ENCODE measurements at regions not wholly inside any gene's neighbourhood (a gene's known extent, or its start where the extent isn't known, plus 50 kb on each side); places are given as distances from the start of the nearest gene placed in this dataset.

DNA sequence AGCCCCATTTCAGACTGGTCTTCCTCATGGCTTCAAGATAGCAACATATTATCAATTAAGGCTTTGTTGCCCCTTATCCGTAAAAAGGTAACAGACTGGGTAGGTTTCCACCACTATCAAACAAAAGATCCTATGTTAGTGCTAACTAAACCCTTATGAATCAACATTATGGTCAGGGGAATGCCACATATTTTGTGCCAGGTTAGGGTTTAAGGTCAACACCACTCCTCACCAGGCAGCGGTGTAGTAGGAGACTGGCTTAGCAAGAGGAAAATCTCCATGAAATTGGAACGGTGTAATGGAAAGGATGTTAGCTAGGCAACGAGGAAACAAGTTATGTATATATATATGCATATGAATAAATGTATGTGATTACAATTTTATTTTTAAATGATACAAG lies 655.8 kb downstream of the TLR4 start:
- Histone ChIP-seq H3K27me3 (ENCODE audit: control insufficient read depth, insufficient read depth, low read length) (no peaks in the 10 kb centered on the region), H3K36me3 (ENCODE audit: control insufficient read depth, insufficient read depth, low read length) (no peaks in the 10 kb centered on the region), H3K27ac (ENCODE audit: low read length) (no peak overlapping the region), H3K4me1 (ENCODE audit: control insufficient read depth, insufficient read depth, low read length) (no peaks in the 10 kb centered on the region), H3K9me3 (ENCODE audit: control insufficient read depth, insufficient read depth, low read depth, low read length) (no peaks in the 10 kb centered on the region), H3K4me3 (ENCODE audit: low read depth in 2 of 2, low read length in 2 of 2) (no peak overlapping the region)
- intact Hi-C loops (cut with micrococcal nuclease; ENCODE audit: unreplicated experiment) (no loop called here), in situ Hi-C loops (cut with HindIII; ENCODE audit: low pct_unique_long_range_greater_than_20kb, low sequenced_read_pairs) (no loop called here)
- CTCF ChIA-PET = no interaction called here
- TF ChIP-seq CTCF (IDR thresholded peaks at IDR 0.05) (no peak), SIN3A (IDR thresholded peaks at IDR 0.05; ENCODE audit: borderline replicate concordance, insufficient read depth, low read depth, low read length) (no peak), TCF7L2 (IDR thresholded peaks at IDR 0.05; ENCODE audit: low read depth, low read length) (no peak), POLR2AphosphoS5 (IDR thresholded peaks at IDR 0.05; ENCODE audit: low read depth, low read length) (no peak), REST (IDR thresholded peaks at IDR 0.05; ENCODE audit: insufficient read depth in 1 of 2, low read depth in 2 of 2, low read length in 1 of 2) (no peak)
- no peak for ATAC-seq
- POLR2A ChIA-PET = no interaction called here
- no TSS peak for BruUV-seq (replicated peaks)
- DNase-seq (ENCODE audit: low read depth, low spot score) = no peak

- POLR2A ChIA-PET = no interaction called here
- no peak for TF ChIP-seq SIN3A (IDR thresholded peaks at IDR 0.05; ENCODE audit: borderline replicate concordance, insufficient read depth, low read depth, low read length)
- no peak for TF ChIP-seq TCF7L2 (IDR thresholded peaks at IDR 0.05; ENCODE audit: low read depth, low read length)
- TF ChIP-seq REST (IDR thresholded peaks at IDR 0.05; ENCODE audit: insufficient read depth in 1 of 2, low read depth in 2 of 2, low read length in 1 of 2) = no peak
- TF ChIP-seq CTCF (IDR thresholded peaks at IDR 0.05) = no peak
- TF ChIP-seq POLR2AphosphoS5 (IDR thresholded peaks at IDR 0.05; ENCODE audit: low read depth, low read length) = no peak
- BruUV-seq (replicated peaks) = no TSS peak
- DNase-seq (ENCODE audit: low read depth, low spot score) (no peak), ATAC-seq (no peak)
- Histone ChIP-seq H3K27ac (ENCODE audit: low read length) (no peak overlapping the region), H3K4me1 (ENCODE audit: control insufficient read depth, insufficient read depth, low read length) (no peaks in the 10 kb centered on the region), H3K4me3 (ENCODE audit: low read depth in 2 of 2, low read length in 2 of 2) (no peak overlapping the region), H3K27me3 (ENCODE audit: control insufficient read depth, insufficient read depth, low read length) (no peaks in the 10 kb centered on the region), H3K9me3 (ENCODE audit: control insufficient read depth, insufficient read depth, low read depth, low read length) (no peaks in the 10 kb centered on the region), H3K36me3 (ENCODE audit: control insufficient read depth, insufficient read depth, low read length) (no peaks in the 10 kb centered on the region)
- in situ Hi-C loops (cut with HindIII; ENCODE audit: low pct_unique_long_range_greater_than_20kb, low sequenced_read_pairs) = no loop called here
- CTCF ChIA-PET = no interaction called here
- intact Hi-C loops (cut with micrococcal nuclease; ENCODE audit: unreplicated experiment) = no loop called here
Measured at GRCh38 chr9:118362123-118362522, 657.9 kb downstream of the TLR4 start.

Measured in Panc1 (cell line).